ENCODE measurements at regions not wholly inside any gene's neighbourhood (a gene's known extent, or its start where the extent isn't known, plus 50 kb on each side); places are given as distances from the start of the nearest gene placed in this dataset.

DNA sequence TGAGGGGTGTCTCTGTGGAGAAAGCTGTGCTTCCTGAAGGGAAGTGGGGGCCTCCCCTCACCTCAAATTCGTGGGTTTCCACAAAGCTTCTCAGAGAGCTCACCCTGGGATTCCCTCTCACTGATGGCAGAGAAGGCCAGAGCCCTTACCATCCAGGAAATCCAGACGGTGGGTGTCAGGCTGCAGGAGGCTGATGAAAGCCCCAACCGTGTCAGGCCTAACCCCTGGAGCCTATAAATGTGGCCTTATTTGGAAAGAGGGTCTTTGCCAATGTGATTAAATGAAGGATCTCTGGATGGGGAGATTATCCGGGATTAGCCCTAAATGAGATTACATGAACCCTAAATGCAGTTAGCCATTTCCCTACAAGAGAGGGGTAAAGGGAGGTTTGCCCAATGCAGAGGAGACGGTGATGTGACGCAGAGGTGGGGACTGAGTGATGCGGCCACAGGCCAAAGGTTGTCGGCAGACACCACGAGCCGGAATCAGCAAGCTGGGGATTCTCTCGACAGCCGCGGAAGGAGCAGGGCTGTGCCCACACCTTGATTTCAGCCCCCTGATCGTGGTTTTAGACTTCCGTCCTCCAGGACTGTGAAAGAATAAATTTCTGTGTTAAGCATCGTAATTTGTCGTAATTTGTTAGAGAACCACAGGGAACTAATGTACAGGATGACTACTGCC is 82.6 kb downstream of the TOMM20 start:
- Mint-ChIP-seq H3K9me3 (no peaks in the 10 kb centered on the region), H3K4me1 (peaks cover 30% of the 10 kb centered on the region), H3K36me3 (no peaks in the 10 kb centered on the region), H3K27me3 (no peaks in the 10 kb centered on the region), H3K27ac (no peak overlapping the region), H3K4me3 (no peak overlapping the region)
- DNase-seq = no peak
- POLR2A ChIA-PET = interaction anchor here (0.5 kb wide), 1 partner anchor 34 kb away, joined by 3 read pairs; no protein-coding TSS in a partner anchor
- no peak for ATAC-seq (ENCODE audit: low read depth)

DNA sequence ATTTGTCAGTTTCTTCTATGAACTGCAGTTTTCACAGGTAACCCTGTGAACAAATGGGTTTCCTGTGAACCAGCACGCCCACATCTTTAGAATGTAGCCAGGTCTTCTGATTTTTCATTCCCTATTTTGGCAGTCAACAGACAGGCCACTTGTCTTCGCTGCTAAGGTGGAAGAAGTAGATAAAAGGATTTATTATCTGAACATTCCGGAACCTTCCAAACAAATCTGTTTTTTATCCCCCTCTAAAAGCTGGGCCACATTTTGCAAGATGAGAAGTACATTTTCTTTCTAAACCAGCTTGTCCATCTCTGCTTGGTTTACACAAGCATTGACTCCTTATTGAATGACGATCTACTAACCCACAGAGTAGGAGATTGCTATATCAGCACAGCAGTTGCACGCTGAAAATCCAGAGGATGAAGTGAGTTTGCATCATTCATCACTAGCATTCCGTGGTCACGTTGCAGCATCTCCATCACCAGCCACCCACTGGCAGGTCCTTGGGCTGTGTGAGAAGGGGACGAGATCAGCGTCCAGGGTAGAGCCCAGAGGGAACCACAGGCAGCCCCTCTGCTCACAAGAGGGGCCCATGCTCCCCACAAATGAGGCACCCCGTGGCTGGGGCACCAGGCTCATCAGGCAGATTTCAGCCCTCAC is 83.5 kb downstream of the TOMM20 start:
- no peak overlapping the region for H3K4me3 Mint-ChIP-seq
- H3K36me3 Mint-ChIP-seq = no peaks in the 10 kb centered on the region
- POLR2A ChIA-PET = interaction anchor here (0.5 kb wide), 1 partner anchor 35 kb away, joined by 3 read pairs; no protein-coding TSS in a partner anchor
- H3K27ac Mint-ChIP-seq = no peak overlapping the region
- DNase-seq (no peak), ATAC-seq (ENCODE audit: low read depth) (no peak)
- peaks cover 34% of the 10 kb centered on the region for H3K4me1 Mint-ChIP-seq
- no peaks in the 10 kb centered on the region for H3K9me3 Mint-ChIP-seq
- H3K27me3 Mint-ChIP-seq = no peaks in the 10 kb centered on the region

DNA sequence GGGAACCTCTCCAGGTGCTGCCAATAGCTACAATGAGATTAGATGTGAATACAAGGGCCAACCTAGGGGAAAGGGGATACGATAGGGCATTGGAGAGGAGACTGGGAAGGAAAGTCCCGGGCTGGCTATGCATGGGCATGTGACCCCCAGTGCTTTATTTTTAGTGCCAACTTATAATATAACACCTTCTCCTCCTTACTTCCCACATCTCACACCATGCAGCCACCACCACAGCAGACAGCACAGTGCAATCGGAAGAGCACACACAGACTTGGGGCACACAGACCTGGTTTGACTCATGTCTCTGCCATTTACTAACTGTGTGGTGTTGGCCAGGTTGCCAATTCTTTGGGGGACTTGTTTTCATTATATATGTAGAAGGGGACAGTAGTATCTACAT is 85.4 kb downstream of the TOMM20 start:
- peaks cover 34% of the 10 kb centered on the region for H3K4me1 Mint-ChIP-seq
- no peaks in the 10 kb centered on the region for H3K27me3 Mint-ChIP-seq
- no peak overlapping the region for H3K4me3 Mint-ChIP-seq
- no peak for ATAC-seq (ENCODE audit: low read depth)
- H3K27ac Mint-ChIP-seq = no peak overlapping the region
- DNase-seq = no peak
- POLR2A ChIA-PET = no interaction called here
- peaks cover 6% of the 10 kb centered on the region for H3K36me3 Mint-ChIP-seq
- H3K9me3 Mint-ChIP-seq = peaks cover 8% of the 10 kb centered on the region

DNA sequence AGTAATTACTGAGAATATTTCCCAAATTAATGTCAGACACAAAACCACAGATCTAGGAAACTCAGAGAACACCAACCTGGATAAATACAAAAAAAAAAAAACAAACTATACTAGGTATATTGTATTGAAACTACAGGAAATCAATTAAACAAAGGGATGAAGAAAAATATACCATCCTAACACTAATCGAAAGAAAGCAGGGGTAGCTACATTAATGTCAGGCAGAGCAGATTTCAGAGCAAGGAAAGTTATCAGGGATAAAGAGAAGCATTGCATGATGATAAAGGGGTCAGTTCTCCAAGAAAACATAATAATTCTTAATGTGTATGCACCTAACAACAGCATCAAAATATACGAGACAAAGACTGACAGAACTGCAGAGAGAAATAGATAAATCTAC is 89.9 kb downstream of the TOMM20 start:
- ATAC-seq (ENCODE audit: low read depth) = no peak
- Mint-ChIP-seq H3K27me3 (no peaks in the 10 kb centered on the region), H3K4me3 (no peak overlapping the region), H3K4me1 (peaks cover 8% of the 10 kb centered on the region), H3K36me3 (peaks cover 13% of the 10 kb centered on the region), H3K27ac (no peak overlapping the region), H3K9me3 (peaks cover 15% of the 10 kb centered on the region)
- POLR2A ChIA-PET = no interaction called here
- no peak for DNase-seq

DNA sequence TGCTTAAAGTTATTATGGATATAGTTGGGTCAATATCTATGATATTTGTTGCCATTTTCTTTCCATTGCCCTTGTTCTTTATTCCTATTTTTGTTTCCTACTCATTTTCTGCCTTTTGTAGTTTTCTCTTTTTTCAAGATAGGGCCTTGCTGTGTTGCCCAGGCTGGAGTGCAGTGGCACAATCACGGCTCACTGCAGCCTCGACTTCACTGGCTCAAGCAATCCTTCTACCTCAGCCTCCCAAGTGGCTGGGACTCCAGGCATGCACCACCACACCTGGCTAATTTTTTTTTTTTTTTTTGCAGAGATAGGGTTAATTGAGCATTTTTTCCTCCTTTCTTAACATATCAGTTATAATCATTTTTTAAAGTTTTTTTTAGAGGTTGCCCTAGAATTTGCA is 92.7 kb downstream of the TOMM20 start:
- H3K9me3 Mint-ChIP-seq = peaks cover 15% of the 10 kb centered on the region
- no peak for ATAC-seq (ENCODE audit: low read depth)
- peaks cover 15% of the 10 kb centered on the region for H3K36me3 Mint-ChIP-seq
- DNase-seq = no peak
- POLR2A ChIA-PET = interaction anchor here (0.5 kb wide), 1 partner anchor 191 kb away, joined by 4 read pairs; no protein-coding TSS in a partner anchor
- peaks cover 5% of the 10 kb centered on the region for H3K4me1 Mint-ChIP-seq
- H3K27me3 Mint-ChIP-seq = no peaks in the 10 kb centered on the region
- H3K27ac Mint-ChIP-seq = no peak overlapping the region
- no peak overlapping the region for H3K4me3 Mint-ChIP-seq

DNA sequence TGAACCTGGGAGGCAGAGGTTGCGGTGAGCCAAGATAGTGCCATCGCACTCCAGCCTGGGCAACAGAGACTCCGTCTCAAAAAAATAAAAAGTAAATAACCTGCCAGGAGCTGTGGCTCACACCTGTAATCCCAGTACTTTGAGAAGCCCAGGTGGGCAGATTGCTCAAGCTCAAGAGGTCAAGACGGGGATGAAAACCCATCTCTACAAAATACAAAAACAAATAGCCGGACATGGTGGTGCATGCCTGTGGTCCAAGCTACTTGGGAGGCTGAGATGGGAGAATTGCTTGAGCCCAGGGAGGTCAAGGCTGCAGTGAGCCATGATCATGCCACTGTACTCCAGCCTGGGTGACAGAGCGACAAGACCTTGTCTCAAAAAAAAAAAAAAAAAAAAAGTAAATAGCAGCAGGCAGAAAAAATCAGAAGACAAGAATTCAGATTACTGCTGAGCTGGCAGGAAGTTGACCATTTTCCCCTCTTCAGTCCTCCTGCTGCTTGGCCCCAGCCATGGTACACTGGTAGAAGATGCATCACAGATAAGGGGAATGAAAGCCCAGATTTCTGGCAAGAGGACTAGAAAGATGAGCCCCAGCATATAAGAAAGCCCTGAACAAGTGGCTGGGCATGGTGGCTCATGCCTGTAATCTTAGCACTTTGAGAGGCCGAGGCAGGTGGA is 97.6 kb downstream of the TOMM20 start:
- no peaks in the 10 kb centered on the region for H3K27me3 Mint-ChIP-seq
- H3K9me3 Mint-ChIP-seq = peaks cover 16% of the 10 kb centered on the region
- H3K27ac Mint-ChIP-seq = no peak overlapping the region
- H3K4me1 Mint-ChIP-seq = peaks cover 1% of the 10 kb centered on the region
- POLR2A ChIA-PET = no interaction called here
- H3K4me3 Mint-ChIP-seq = no peak overlapping the region
- DNase-seq (no peak), ATAC-seq (ENCODE audit: low read depth) (no peak)
- peaks cover 14% of the 10 kb centered on the region for H3K36me3 Mint-ChIP-seq

DNA sequence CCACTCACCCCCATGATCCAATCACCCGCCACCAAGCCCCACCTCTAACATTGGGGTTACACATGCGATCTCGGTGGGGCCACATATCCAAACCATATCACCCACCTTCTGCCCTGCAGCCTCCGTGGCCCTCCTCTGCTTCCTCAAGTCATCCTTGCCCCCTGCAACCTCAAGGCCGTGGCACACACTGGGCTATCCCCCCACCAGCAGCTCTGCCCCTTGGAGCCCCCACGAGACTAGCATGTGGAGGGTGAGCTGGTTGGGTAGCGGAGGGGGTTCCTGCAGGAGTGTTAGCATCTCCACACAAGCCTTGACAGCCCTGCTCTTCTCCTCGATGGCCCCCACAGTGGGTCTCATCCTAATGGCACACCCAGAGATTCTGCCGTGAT is 100.8 kb downstream of the TOMM20 start:
- H3K4me3 Mint-ChIP-seq = no peak overlapping the region
- peaks cover 12% of the 10 kb centered on the region for H3K36me3 Mint-ChIP-seq
- no peaks in the 10 kb centered on the region for H3K27me3 Mint-ChIP-seq
- ATAC-seq (ENCODE audit: low read depth) (no peak), DNase-seq (no peak)
- peaks cover 11% of the 10 kb centered on the region for H3K4me1 Mint-ChIP-seq
- peaks cover 16% of the 10 kb centered on the region for H3K9me3 Mint-ChIP-seq
- POLR2A ChIA-PET = no interaction called here
- H3K27ac Mint-ChIP-seq = no peak overlapping the region

DNA sequence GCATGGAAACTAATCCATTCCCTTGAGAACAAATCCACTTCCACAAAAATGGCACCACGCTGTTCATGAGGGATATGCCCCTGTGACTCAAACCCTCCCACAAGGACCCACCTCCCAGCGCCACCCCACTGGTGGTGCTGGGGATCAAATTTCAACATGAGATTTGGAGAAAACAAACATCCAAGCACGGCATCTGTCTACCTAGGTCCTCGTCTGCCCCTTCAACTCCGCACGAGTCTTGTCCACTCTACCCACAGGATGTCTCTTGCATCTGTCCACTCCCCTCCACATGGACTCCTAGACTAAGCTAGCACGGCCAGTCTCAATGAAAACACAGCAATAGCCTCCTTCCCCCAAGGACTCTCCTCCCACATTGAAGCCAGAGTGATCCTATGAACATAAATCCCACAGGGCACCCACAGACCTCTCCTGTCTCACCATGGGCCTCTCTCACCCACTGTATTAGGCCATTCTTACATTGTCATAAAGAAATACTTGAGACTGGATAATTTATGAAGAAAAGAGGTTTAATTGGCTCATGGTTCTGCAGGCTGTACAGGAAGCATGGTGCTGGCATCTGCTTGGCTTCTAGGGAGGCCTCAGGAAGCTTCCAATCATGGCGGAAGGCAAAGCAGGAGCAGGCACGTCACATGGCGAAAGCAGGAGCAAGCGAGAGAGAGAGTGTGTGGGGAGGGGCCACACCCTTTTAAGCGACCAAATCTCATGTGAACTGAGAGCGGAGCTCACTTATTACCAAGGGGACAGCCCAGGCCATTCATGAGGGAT is 101.4 kb downstream of the TOMM20 start:
- H3K27me3 Mint-ChIP-seq = no peaks in the 10 kb centered on the region
- H3K9me3 Mint-ChIP-seq = peaks cover 16% of the 10 kb centered on the region
- no peak overlapping the region for H3K27ac Mint-ChIP-seq
- peaks cover 12% of the 10 kb centered on the region for H3K36me3 Mint-ChIP-seq
- no peak overlapping the region for H3K4me3 Mint-ChIP-seq
- ATAC-seq (ENCODE audit: low read depth) (no peak), DNase-seq (no peak)
- POLR2A ChIA-PET = interaction anchor here (1.4 kb wide), 1 partner anchor 416 kb away, joined by 4 read pairs; no protein-coding TSS in a partner anchor
- peaks cover 15% of the 10 kb centered on the region for H3K4me1 Mint-ChIP-seq

DNA sequence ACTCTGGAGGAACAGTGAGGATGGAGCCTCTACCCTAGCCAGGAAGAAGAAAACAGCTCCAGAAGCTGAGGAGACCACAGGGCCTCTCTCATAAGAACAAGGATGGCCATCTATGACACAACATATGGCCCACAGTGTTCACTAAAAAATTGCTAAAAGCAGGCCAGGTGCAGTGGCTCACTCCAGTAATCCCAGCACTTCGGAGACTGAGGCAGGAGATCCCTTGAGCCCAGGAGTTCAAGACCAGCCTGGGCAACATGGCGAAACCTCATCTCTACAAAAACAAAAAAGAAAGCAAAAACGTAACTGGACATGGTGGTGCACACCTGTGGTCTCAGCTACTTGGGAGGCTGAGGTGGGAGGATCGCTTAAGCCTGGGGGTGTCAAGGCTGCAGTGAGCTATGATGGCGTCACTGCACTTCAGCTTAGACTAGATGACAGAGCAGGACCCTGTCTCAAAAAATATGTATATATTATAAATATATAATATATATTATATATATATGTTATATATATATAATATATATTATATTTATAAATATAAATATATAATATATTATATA is 103.1 kb downstream of the TOMM20 start:
- Mint-ChIP-seq H3K36me3 (peaks cover 10% of the 10 kb centered on the region), H3K4me1 (peaks cover 17% of the 10 kb centered on the region), H3K27me3 (no peaks in the 10 kb centered on the region), H3K9me3 (peaks cover 16% of the 10 kb centered on the region), H3K4me3 (no peak overlapping the region), H3K27ac (no peak overlapping the region)
- POLR2A ChIA-PET = no interaction called here
- no peak for DNase-seq
- no peak for ATAC-seq (ENCODE audit: low read depth)

DNA sequence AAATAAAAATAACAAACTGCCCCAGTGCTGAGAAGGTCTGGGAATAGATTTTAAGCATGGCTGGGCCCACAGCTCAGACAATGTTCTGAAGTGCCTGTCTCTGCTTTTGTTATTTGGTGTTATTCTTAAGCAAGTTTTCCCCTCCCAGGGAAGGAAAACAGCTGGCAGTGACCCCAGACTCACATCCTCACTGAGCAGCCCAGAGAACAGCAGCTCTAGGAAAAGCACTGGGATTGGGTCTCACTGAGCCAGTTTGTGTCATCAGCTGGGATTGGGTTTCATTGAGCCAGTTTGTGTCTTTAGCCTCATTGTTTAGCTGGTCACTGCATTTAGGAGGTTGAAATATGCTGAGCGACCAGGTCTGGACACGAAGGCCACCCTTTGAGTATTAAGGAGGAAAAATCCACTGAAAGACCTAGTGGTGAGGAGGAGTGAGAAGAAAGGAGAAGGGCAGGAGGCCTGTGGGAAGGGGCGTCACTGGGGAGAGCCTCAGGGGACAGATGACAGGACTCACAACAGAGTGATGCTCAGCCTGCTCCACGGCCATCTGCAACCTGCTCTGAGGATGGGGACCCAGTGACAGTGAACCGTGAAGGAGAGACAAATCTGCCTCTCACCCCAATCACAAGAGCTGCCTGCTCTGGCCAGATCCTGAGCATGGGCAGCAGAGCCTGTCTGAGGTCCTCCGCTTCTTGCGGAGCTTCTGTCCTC is 103.8 kb downstream of the TOMM20 start:
- DNase-seq = no peak
- H3K27ac Mint-ChIP-seq = no peak overlapping the region
- H3K36me3 Mint-ChIP-seq = peaks cover 10% of the 10 kb centered on the region
- POLR2A ChIA-PET = interaction anchor here (1.3 kb wide), 1 partner anchor 13 kb away, joined by 3 read pairs; no protein-coding TSS in a partner anchor
- peaks cover 16% of the 10 kb centered on the region for H3K9me3 Mint-ChIP-seq
- no peak overlapping the region for H3K4me3 Mint-ChIP-seq
- H3K27me3 Mint-ChIP-seq = no peaks in the 10 kb centered on the region
- H3K4me1 Mint-ChIP-seq = peaks cover 17% of the 10 kb centered on the region
- ATAC-seq (ENCODE audit: low read depth) = peak; percentile 37

DNA sequence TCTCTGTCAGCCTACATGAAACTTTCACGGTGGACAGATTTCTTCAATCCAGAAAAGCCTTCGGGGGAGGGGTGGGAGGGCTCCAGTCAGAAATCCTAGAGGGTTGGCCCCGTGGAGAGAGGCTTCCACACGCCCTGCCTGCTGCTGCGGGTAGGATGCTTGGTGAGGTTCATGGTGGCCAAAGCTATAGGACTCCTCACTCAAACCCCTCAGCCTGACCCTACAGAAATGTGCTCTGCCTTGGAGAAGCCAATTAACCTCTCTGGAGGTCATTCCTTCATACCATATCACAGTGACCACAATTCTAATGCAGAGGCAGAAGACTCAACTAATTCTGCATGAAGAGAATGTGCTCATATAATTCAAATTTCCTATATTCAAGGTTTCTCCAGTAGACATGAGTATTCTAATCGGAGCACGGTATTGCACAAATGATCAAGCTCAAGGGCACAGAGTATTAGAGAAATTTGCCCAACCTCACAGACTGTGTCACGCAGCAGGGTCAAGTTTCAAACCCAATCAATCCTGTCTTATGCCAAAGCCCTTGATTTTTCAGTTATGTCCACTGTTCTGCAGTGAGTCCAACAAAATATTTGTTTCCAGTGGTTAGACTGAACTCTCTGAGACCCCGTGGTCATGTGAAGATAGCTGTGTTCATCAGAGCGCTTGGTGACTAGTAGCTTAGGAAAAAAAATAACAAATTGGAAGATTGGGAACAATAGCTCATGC is 104.8 kb downstream of the TOMM20 start:
- no peak for ATAC-seq (ENCODE audit: low read depth)
- H3K27ac Mint-ChIP-seq = no peak overlapping the region
- H3K36me3 Mint-ChIP-seq = peaks cover 8% of the 10 kb centered on the region
- no peak overlapping the region for H3K4me3 Mint-ChIP-seq
- no peaks in the 10 kb centered on the region for H3K27me3 Mint-ChIP-seq
- DNase-seq = no peak
- H3K9me3 Mint-ChIP-seq = peaks cover 15% of the 10 kb centered on the region
- POLR2A ChIA-PET = interaction anchor here (0.5 to 1.3 kb wide), 2 partner anchors 12 to 199 kb away, joined by 3 read pairs; no protein-coding TSS in a partner anchor
- peaks cover 20% of the 10 kb centered on the region for H3K4me1 Mint-ChIP-seq
